Loucy (cell line): ENCODE measurements at regions not wholly inside any gene's neighbourhood (a gene's known extent, or its start where the extent isn't known, plus 50 kb on each side); places are given as distances from the start of the nearest gene placed in this dataset.

Source experiments
- CTCF ChIP-seq: fragments of 200-600 bp; sonication (generic); conservative IDR thresholded peaks from 2 replicates; pipeline ENCODE4 v1.5.1; 2014; ENCODE audit warnings: mild to moderate bottlenecking, antibody characterized with exemption, low read length
- EZH2phosphoT487 ChIP-seq: fragments of 200-600 bp; IDR thresholded peaks from 2 replicates; pipeline ENCODE4 v1.6.1; 2018; ENCODE audit warnings: antibody characterized with exemption, mild to moderate bottlenecking, moderate library complexity, borderline replicate concordance

GRCh38 chr12:131351319-131352028 is 359.4 kb upstream of the SFSWAP start:
- TF ChIP-seq CTCF (no peak), EZH2phosphoT487 (no peak)
